ENCODE measurements at regions not wholly inside any gene's neighbourhood (a gene's known extent, or its start where the extent isn't known, plus 50 kb on each side); places are given as distances from the start of the nearest gene placed in this dataset.

DNA sequence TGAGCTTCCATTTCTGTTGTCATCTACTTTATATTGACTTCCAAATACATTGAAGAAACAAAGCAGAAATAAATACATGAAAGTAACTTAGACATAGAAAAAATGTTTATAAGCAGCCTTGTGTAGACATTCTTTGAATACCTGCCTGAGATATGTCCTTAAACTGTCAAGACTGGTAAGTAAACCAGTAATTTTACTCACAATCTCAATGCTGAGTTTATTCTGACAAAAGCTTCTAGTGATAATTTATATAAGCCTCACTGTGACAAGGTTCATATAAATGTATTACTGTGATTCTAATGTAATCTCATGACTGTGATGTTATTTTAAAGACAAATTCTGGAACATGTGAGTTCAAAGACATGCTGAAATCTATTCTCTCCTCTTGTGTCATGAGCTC lies 516.7 kb upstream of the B3GALT2 start:
- no peak for DNase-seq (ENCODE audit: low read depth)

DNA sequence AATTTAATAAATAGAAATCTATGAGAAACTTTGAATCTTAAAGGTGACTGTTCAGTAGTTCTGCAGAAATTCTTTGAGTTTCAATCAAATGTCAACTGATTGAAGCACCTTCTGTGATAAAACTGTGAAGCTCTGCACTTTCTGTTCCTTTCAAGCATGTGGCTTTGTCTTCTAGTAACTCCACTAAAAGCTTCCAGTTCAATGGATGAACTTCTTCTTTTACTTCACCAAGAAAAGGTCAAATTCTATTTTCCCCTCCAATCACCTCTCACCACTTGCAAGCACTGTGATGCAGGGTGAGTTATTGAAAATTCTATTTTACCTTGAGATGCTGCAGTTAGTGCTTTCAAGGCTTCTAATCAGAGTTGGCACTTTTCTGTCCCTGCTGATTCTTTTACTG lies 515.3 kb upstream of the B3GALT2 start:
- DNase-seq (ENCODE audit: low read depth) = no peak

DNA sequence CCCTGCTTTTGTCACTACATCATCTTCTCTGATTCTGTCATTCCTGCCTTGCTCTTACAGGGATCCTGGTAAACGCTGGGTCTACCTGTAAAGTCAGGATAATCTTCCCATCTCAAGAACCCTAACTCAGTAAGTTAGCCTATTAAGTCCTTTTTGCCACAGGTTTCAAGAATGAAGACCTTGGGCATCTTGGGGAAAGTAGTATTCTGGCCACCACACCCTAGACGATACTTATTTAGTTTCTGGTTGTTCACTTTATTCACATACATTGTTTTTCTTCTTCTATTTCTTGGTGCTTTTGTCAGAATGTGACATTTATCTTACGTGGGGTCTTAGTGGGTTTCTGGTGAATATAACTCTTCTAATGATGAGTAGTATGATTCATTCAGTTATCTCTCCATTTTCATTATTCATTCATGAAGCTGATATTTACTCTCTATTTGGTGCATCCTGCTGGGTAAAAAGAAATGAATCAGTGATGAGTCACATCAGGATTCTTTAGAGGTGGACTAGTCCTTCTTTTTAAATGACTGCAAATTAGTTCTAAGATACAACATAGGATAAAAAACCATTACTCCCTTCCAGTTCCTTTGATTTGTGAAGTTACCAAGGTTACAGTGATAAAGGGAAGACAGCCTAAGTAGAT lies 514.4 kb upstream of the B3GALT2 start:
- DNase-seq (ENCODE audit: low read depth) = peak; percentile 88

DNA sequence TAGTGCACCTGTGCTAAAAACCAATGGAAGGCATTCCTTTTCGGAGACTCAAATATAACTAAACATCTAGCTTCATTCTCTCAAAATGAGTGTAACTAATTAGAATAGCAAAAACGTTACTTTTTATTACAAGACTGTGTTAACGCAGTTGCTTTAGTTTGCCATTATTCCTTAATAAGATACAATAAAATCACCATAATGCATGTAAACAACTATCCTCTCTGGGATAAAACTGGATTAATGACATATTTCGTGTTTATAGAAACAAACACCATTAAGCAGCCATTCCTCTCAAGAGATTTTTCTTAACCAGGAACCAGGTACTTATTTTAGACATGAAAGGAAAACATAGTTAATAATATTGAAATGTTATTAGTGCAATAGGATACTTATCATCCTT lies 512.8 kb upstream of the B3GALT2 start:
- no peak for DNase-seq (ENCODE audit: low read depth)

DNA sequence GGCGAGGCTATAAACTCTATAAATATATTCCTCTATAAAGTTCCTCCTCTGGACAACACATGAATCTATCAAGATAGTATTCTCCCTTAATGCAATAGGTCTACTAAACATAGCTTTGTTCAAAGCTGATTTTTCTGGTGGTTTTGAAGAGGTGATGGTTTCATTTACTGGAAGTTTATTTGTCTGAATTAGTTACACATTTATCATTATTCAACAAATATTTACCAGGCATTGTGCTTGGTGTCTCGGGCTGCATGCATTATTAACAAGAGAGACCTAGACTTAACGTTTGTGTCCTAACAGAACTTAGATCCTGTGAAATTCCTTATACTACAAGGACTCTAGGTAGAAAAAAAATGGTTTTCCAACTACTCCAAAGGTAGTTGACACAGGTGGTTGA lies 511.4 kb upstream of the B3GALT2 start:
- no peak for DNase-seq (ENCODE audit: low read depth)

DNA sequence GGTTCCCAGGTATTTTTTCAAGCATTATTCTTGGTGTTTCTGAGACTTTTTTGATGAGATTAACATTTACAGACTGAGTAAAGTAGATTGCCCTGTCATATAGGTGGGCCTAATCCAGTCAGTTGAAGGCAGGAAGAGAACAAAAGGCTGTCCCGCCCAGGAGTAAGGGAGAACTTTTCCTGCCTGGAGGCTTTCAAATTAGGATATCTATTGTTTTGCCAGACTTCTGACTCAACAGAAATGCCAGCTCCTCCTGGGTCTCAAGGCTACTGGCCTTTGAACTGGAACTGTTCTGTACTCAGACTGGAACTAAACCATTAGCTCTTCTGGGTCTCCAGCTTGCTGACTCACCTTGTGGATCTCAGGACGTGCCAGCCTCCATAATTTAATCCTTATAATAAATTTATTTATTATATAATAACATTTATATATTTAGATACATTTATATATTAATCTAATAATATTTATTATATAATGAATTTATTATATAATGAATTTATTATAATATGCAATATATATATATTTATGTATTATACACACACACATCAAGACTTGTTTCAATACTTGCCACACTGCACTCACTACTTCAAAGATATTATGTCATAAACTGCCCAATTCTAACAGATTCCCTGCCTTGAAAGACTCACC lies 510.8 kb upstream of the B3GALT2 start:
- peak; percentile 34 for DNase-seq (ENCODE audit: low read depth)

DNA sequence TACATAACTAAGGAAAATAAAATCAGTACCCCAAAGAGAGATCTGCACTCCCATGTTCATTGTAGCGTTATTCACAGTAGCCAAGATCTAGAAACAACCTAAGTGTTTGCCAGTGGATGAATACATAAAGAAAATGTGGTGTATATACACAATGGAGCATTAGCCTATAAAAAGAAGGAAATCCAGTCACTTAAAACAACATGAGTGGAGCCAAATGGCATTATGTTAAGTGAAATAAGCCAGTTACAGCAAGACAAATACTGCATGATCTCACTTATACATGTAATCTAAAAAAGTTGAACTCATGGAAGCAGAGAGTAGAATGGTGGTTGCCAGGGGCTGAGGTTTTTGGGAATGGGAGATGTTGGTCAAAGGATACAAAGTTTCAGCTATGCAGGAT lies 508.3 kb upstream of the B3GALT2 start:
- DNase-seq (ENCODE audit: low read depth) = no peak

DNA sequence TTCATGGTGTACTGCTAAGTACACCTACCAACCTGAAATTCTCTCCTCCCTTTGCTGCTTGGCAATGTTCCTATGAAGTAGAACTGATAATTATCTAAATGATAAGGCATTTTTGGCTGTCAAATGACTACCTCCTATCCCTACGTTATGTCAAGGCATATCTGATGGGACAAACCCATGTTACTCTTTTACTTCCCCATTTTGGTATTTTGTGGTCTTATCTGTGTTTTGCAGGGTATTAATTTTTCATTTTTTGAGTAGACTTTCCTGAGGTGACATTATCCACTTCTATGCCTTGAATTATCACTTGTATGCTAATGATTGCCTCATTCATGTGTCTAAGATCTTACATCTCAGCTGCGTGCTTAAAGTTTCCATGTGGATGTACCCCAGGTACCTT lies 499.6 kb upstream of the B3GALT2 start:
- DNase-seq (ENCODE audit: low read depth) = no peak

DNA sequence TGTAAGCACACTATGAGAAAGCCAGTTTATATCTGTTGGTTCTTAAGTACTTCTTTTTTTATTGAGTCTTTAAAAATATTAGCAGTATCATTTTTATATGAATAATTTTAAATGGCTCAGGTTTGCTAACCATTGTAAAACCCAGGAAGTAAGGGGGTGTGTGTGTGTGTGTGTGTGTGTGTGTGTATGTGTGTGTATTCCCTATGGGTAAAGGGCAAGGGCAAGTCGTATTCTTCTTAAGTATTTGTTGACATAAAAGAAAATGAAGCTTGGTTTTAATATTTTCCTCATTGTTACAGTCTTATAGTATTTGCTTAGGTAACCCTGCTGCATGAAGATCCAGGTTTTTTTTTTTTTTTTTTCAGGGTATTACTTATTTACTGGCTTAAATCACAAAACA lies 495.0 kb upstream of the B3GALT2 start:
- no peak for DNase-seq (ENCODE audit: low read depth)

DNA sequence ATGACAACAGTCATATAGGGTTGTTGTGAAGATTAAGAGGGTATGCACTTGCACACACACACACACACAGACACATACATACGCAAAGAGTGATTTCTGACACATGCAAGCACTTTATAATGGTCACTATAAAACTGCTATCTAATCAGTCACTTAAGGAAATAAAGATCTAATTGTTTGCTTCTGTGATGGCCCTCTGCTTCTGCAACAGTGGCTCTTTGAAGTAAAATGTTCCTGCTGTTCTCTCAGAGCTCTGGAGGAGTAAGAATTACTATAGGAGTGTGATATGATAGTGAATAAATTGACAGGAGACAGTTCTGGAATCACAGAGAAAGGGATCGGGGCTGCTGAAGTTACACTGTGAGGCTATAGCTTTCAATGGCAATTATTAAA lies 494.5 kb upstream of the B3GALT2 start:
- no peak for DNase-seq (ENCODE audit: low read depth)

DNA sequence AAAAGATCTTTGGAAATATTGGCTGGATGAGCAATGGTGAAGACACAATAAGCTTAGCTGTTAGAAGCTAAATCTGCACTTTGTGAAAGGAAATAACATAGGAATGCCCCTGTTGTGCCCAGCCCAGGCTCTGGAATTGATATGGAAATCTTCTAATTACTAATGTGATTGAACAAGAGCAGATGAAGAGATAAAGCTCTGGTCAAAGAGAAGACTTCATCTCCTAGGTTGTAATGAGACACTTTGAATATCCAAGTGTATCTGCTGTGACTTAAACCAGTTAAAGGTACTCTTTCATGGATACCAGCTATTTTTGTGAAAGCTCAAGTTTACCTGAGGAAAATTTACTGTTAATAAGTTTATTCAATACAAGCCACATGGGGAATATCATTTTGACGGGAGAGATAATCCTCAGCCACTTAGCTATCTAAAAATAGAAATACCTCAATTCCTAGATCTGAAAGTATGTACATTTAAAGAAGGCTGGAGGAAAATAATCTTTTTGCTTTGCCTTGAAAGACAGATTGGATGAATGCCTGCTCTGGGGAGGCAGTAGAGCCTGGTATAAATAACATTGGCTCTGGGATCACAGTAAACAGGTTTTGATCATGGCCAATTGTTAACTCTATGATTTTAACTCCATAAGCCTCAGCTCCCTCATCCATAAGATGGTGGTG lies 494.0 kb upstream of the B3GALT2 start:
- no peak for DNase-seq (ENCODE audit: low read depth)

DNA sequence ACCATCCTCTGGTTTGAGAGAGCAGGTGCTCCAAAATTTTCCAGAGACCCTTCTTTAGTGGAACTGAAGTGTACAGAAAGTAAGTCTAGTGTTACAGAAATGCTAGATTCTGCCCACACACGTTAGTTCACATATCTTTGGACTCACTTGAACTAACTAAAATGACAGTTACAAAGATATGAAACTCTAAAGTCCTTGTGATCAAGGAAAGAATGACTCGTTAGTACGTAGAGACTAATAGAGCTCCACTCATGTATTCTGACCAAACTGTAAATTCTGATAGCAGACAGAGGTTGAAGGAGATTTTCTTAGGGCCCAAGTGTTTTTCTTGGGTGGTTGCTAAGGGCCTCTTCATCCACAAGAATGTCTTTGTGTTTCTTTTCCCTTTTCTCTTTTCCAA lies 491.5 kb upstream of the B3GALT2 start:
- no peak for DNase-seq (ENCODE audit: low read depth)

DNA sequence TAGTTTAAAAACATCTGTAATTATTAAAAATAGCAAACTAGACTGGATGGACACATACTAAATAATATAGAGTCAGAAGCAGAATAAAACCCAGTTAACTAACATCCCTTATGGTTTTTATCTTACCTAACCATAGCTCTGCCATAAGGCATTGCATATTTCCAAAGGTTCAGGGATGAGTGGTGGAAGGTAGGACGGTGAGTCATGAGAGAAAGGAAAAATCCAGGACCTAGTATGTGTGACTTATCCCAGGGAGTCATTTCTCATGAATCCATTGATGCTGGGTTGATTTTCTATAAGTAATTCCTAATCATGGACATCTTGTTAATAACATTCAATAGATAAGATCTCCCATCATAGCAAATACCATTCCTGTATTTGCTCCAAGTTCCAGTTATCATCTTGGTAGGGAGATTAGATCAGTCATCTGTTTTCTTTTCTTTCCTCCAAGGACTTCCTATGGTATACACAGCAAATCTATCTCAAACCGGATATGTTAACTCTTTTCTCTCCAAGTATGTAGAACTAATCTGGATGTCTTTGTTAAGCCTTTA lies 490.7 kb upstream of the B3GALT2 start:
- peak; percentile 50 for DNase-seq (ENCODE audit: low read depth)

DNA sequence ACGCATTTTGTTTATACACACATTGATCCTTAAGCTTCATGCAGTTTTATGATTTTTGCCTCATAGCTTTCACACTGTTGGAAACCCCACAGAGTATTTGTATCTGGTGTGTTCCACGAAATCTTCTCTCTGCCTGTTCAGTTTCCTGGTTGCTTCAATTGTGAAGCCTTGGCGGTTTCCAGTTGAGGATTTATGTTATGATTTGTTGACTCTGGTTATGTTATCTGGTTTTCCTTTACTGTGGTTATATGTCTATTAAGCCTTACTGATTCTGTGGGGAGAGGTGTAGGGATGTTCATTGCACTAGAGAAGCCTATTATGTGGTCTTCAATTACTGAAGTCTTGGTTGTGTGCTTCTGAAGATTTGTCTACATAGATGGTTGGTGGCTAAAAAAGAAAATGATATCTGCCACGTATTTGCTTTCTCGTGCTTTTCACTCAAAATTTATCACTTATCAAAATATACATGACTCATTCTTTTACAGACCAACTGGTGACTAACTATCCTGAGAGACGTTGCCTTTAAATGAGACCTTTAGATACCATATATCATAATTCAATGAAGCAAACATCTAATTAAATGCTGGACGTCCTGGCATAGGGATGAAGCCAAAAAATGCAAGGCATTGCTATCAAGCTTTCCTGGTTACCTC lies 488.0 kb upstream of the B3GALT2 start:
- DNase-seq (ENCODE audit: low read depth) = peak; percentile 27

DNA sequence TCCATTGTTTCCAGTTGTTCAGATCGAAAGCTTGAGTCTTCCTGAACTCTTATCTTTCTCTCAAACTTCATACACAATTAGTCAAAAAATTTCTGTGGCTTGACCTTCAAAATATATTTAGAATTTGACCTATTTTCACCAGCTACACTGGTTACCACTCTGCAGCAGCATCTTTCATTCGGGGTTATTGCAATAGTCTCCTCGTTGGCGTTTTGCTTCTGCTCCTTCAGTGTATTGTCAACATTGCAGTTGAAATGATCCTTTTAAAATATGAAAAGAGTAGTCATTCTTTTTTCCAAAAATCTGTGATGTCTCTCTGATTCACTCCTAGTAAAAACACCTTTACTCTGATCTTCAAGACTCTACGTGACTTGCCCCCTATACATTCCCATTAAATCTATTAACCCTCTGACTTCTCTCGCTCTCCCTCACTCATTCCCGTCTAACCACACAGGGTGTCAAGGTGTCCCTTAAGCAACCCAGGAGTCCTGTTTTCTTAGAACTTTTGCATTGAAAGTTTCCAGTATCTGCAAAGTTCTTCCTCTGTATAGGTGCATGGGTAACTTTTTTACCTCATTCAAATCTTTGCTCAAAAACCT lies 480.2 kb upstream of the B3GALT2 start:
- DNase-seq (ENCODE audit: low read depth) = no peak

DNA sequence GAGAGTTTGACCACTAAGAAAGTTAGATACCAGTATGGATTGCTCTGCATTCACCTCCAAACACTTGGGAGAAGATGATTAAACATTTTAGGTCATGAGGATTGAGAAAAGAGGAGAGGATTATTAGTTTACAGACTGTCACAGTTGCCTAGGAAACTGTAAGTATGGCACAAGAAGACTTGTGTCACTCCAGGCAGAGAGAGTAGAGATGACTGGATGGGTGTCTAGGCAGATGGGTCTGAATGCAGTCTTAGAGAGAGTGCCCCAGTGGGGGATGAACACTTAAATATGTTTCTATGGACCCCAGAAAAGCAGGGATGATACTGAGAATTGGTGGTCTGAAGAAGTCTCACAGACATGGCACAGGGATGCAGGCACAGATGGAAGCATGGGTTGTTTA lies 477.6 kb upstream of the B3GALT2 start:
- DNase-seq (ENCODE audit: low read depth) = no peak

DNA sequence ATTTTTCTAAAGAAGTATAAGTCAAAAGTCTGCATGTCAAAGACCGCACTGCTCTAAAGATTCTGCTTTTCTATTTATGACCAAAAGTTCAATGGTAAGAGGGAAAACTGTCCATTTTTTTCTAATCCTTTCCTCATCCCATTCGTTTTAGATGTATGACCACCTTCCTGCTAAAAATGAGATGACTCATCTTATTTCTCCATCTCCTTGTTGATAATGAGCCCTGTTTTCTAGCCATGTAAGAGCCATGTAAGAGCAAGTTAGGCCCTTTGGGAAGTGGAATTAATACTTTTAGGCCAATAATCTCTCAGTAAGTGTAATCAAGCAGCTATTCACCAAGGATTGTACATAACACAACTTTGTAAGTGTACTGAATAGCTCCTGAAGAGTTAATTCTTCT lies 475.6 kb upstream of the B3GALT2 start:
- peak; percentile 34 for DNase-seq (ENCODE audit: low read depth)

DNA sequence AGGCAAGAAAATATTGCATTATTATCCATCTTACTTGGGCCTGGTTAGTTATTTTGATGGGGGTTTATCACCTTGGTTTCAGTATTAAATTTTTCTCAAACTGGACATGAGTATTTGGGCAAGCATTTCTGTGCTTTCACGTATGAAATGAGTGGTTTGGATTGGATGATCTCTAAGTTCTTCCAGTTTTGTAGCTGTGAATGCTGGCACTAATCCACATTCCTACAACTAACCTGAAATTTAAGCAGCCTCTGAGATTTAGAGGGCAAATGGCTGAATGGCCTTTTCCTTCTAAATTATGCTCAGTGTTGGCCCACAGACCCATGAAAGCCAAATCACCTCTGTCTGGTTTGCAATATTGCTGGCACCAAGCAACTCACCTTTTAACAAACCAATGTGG lies 475.0 kb upstream of the B3GALT2 start:
- DNase-seq (ENCODE audit: low read depth) = no peak

DNA sequence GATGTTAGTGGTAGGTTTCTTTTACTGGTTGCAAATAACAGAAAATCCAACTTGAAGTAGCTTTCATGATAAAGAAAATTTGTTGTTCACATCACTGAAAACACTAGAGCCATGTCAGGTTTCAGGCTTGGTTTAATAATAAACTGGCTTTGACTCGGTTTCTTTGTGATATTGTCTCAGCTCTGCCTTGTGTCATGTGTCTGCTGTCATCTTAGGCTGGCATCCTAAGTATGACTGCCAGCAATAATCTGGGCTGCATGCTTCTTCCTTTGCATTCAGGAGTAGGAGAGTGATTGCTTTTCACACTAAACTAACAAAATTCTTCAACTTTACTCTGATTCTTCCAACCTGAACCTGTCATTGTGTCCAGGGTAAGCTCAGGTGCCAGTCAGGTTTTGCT lies 474.0 kb upstream of the B3GALT2 start:
- DNase-seq (ENCODE audit: low read depth) = no peak

DNA sequence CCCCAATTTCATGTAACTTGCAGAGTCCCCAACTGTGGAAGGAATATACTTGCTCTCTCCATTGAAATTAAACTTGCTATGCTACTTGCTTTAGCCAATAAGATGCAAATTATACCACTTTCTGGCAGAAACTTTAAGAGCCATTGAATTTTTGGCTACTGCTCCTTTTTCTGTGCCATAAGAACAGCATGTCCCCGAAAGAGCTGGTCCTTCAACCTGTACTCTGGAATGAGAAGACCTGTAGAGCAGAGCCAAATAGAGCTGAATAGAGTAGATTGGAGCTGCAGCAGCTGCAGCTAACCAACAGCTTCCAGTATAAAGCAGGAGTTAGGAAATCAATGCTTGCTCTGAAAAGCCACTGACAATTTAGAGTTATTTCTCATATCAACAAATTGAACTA lies 472.3 kb upstream of the B3GALT2 start:
- DNase-seq (ENCODE audit: low read depth) = no peak

DNA sequence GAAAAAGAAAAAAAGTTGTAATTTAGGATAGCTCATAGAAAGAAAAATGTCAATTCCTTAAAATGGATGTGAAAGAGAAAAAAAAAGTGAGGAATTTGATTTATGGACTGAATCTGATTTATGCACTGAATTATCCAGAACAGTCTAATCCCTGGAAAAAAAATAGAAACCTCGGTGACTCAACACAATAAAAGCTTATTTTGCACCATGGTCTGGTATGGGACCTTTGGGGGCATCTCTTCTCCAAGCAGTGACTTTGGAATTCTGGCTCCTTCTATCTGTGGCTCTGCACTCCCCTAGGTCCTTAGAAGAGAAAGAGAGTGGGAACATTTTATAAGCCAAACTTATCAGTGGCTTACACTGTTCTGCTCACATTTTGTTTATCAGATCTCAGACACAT lies 471.7 kb upstream of the B3GALT2 start:
- DNase-seq (ENCODE audit: low read depth) = no peak

DNA sequence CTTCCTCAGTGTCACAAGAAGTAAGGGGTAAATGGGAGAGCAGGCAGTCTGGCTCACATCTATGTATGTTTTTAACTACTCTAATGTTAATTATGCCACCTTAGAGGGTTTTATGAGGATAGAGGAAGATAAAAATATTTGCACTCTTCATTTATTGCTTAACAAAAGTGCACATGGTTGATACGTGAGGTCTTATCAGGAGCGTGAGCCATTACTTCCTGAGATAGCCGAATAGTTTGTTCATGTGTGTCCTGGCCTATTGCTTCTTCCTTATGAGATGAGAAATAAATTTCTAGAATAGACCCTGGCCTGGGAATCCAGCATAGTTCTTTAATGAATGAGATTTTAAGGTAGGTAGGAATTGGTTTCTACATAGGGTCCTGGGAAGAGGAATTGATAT lies 471.1 kb upstream of the B3GALT2 start:
- DNase-seq (ENCODE audit: low read depth) = no peak

All from HT1080 (cell line).